Neural cell (in vitro differentiated cells): ENCODE measurements at regions not wholly inside any gene's neighbourhood (a gene's known extent, or its start where the extent isn't known, plus 50 kb on each side); places are given as distances from the start of the nearest gene placed in this dataset.

Source experiments
- H2AFZ ChIP-seq: fragments of 200-600, 300-800 bp; sonication (generic), shearing (Covaris generic); 2 replicates; pipeline ENCODE4 v1.6.0; 2014; ENCODE audit warnings: low read depth, mild to moderate bottlenecking, antibody characterized with exemption, low read length, moderate library complexity
- H3F3A ChIP-seq: fragments of 200-600 bp; shearing (Covaris generic); 2 replicates; pipeline ENCODE4 v1.6.1; 2016; ENCODE audit warnings: mild to moderate bottlenecking, moderate library complexity, mixed read lengths, antibody characterized with exemption, low read length; ENCODE audit not compliant: insufficient read depth, poor library complexity, severe bottlenecking
- H3K27ac ChIP-seq: fragments of 200-600, 300-800 bp; sonication (generic), shearing (Covaris generic); 2 replicates; pipeline ENCODE4 v1.5.1; 2014; ENCODE audit warnings: mild to moderate bottlenecking, low read length, moderate library complexity
- H3K27me3 ChIP-seq: fragments of 300-800, 200-600 bp; sonication (generic), shearing (Covaris generic); 2 replicates; pipeline ENCODE4 v1.6.0; 2014; ENCODE audit warnings: mild to moderate bottlenecking, low read depth, low read length, moderate library complexity; ENCODE audit not compliant: insufficient read depth
- H3K36me3 ChIP-seq: fragments of 300-800, 200-600 bp; sonication (generic), shearing (Covaris generic); 2 replicates; pipeline ENCODE4 v1.5.1; 2014; ENCODE audit warnings: mild to moderate bottlenecking, antibody characterized with exemption, low read length, moderate library complexity; ENCODE audit not compliant: insufficient read depth
- H3K4me2 ChIP-seq: fragments of 300-800, 200-600 bp; sonication (generic), shearing (Covaris generic); 2 replicates; pipeline ENCODE4 v1.6.0; 2014; ENCODE audit warnings: mild to moderate bottlenecking, low read length
- H3K4me3 ChIP-seq: fragments of 300-800, 200-600 bp; sonication (generic), shearing (Covaris generic); 2 replicates; pipeline ENCODE4 v1.5.1; 2014; ENCODE audit warnings: mild to moderate bottlenecking, low read length, moderate library complexity
- H3K79me2 ChIP-seq: fragments of 200-600 bp; shearing (Covaris generic); replicated peaks from 2 replicates; pipeline ENCODE4 v1.6.0; 2014; ENCODE audit warnings: mild to moderate bottlenecking, low read length, moderate library complexity; ENCODE audit not compliant: insufficient read depth
- H3K9ac ChIP-seq: fragments of 300-800, 200-600 bp; sonication (generic), shearing (Covaris generic); 2 replicates; pipeline ENCODE4 v1.6.1; 2016; ENCODE audit warnings: mild to moderate bottlenecking, low read length, mixed read lengths
- H3K9me2 ChIP-seq: fragments of 200-600 bp; shearing (Covaris generic); 2 replicates; pipeline ENCODE4 v1.6.1; 2016; ENCODE audit warnings: mild to moderate bottlenecking, low read length, mixed read lengths; ENCODE audit not compliant: insufficient read depth
- H3K9me3 ChIP-seq: fragments of 200-600, 300-800 bp; sonication (generic), shearing (Covaris generic); 2 replicates; pipeline ENCODE4 v1.6.1; 2016; ENCODE audit warnings: mild to moderate bottlenecking, mixed run types, low read length, moderate library complexity, mixed read lengths
- H4K20me1 ChIP-seq: fragments of 200-600 bp; shearing (Covaris generic); 2 replicates; pipeline ENCODE4 v1.6.1; 2016; ENCODE audit warnings: mild to moderate bottlenecking, mixed run types; ENCODE audit not compliant: insufficient read depth
- EP300 ChIP-seq: fragments of 450-650 bp; conservative IDR thresholded peaks from 2 replicates; pipeline ENCODE4 v1.6.1; 2014; ENCODE audit warnings: antibody characterized with exemption, mild to moderate bottlenecking, moderate library complexity; ENCODE audit not compliant: poor library complexity, severe bottlenecking
- EZH2 ChIP-seq: fragments of 200-600, 300-800 bp; shearing (Covaris generic), sonication (generic); IDR thresholded peaks from 2 replicates; pipeline ENCODE4 v1.6.1; 2014; ENCODE audit warnings: antibody characterized with exemption, low read length, borderline replicate concordance, mild to moderate bottlenecking; ENCODE audit not compliant: insufficient read depth, poor library complexity, severe bottlenecking
- MXI1 ChIP-seq: fragments of 450-650 bp; conservative IDR thresholded peaks from 2 replicates; pipeline ENCODE4 v1.6.1; 2014; ENCODE audit warnings: antibody characterized with exemption, mild to moderate bottlenecking; ENCODE audit not compliant: poor library complexity, severe bottlenecking
- POLR2AphosphoS5 ChIP-seq: IDR thresholded peaks from 2 replicates; pipeline ENCODE4 v1.6.1; 2012
- RAD21 ChIP-seq: fragments of 450-650 bp; conservative IDR thresholded peaks from 2 replicates; pipeline ENCODE4 v1.6.1; 2014; ENCODE audit warnings: antibody characterized with exemption, mild to moderate bottlenecking, moderate library complexity
- SMC3 ChIP-seq: fragments of 450-650 bp; conservative IDR thresholded peaks from 2 replicates; pipeline ENCODE4 v1.6.1; 2014; ENCODE audit warnings: antibody characterized with exemption, mild to moderate bottlenecking, moderate library complexity; ENCODE audit not compliant: poor library complexity
- TAF1 ChIP-seq: IDR thresholded peaks from 2 replicates; pipeline ENCODE4 v1.6.1; 2012; ENCODE audit warnings: low read depth
- TF ChIP-seq, protein P1 (sequence below): IDR thresholded peaks from 2 replicates; pipeline ENCODE4 v1.6.1; 2012; ENCODE audit warnings: borderline replicate concordance
- TF ChIP-seq, protein P2 (sequence below): fragments of 450-650 bp; IDR thresholded peaks from 2 replicates; pipeline ENCODE4 v1.5.1; 2014; ENCODE audit warnings: antibody characterized with exemption, mild to moderate bottlenecking, moderate library complexity; ENCODE audit not compliant: poor library complexity, severe bottlenecking

DNA sequence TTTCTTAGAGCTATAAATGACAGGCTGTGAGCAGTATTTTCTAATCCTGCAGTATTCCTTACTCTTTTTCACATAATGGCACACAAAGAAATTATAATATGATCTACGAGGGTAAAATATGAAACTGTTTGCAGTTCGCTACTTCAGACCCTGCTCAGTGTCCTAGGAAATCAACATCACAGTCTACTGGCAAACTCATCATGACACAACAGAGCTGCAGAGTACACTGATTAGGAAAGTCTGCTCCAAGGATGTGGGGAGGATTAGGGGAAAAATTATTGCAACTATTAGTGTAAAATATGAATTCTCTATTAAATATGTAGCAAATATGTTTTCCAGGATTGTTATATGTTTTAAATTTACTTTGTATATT, 149.2 kb upstream of the REG3G start:
- no peaks in the 10 kb centered on the region for H4K20me1 ChIP-seq
- no peak overlapping the region for H3K4me2 ChIP-seq
- H3K79me2 ChIP-seq: no peaks in the 10 kb centered on the region
- no peaks in the 10 kb centered on the region for H3F3A ChIP-seq
- H3K9me2 ChIP-seq: no peaks in the 10 kb centered on the region
- TF ChIP-seq, protein P1, sequence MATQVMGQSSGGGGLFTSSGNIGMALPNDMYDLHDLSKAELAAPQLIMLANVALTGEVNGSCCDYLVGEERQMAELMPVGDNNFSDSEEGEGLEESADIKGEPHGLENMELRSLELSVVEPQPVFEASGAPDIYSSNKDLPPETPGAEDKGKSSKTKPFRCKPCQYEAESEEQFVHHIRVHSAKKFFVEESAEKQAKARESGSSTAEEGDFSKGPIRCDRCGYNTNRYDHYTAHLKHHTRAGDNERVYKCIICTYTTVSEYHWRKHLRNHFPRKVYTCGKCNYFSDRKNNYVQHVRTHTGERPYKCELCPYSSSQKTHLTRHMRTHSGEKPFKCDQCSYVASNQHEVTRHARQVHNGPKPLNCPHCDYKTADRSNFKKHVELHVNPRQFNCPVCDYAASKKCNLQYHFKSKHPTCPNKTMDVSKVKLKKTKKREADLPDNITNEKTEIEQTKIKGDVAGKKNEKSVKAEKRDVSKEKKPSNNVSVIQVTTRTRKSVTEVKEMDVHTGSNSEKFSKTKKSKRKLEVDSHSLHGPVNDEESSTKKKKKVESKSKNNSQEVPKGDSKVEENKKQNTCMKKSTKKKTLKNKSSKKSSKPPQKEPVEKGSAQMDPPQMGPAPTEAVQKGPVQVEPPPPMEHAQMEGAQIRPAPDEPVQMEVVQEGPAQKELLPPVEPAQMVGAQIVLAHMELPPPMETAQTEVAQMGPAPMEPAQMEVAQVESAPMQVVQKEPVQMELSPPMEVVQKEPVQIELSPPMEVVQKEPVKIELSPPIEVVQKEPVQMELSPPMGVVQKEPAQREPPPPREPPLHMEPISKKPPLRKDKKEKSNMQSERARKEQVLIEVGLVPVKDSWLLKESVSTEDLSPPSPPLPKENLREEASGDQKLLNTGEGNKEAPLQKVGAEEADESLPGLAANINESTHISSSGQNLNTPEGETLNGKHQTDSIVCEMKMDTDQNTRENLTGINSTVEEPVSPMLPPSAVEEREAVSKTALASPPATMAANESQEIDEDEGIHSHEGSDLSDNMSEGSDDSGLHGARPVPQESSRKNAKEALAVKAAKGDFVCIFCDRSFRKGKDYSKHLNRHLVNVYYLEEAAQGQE: no peak
- TF ChIP-seq TAF1 (no peak), MXI1 (no peak), RAD21 (no peak), SMC3 (no peak), POLR2AphosphoS5 (no peak), EP300 (no peak)
- TF ChIP-seq, protein P2, sequence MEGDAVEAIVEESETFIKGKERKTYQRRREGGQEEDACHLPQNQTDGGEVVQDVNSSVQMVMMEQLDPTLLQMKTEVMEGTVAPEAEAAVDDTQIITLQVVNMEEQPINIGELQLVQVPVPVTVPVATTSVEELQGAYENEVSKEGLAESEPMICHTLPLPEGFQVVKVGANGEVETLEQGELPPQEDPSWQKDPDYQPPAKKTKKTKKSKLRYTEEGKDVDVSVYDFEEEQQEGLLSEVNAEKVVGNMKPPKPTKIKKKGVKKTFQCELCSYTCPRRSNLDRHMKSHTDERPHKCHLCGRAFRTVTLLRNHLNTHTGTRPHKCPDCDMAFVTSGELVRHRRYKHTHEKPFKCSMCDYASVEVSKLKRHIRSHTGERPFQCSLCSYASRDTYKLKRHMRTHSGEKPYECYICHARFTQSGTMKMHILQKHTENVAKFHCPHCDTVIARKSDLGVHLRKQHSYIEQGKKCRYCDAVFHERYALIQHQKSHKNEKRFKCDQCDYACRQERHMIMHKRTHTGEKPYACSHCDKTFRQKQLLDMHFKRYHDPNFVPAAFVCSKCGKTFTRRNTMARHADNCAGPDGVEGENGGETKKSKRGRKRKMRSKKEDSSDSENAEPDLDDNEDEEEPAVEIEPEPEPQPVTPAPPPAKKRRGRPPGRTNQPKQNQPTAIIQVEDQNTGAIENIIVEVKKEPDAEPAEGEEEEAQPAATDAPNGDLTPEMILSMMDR: no peak
- peaks cover 5% of the 10 kb centered on the region for H3K27me3 ChIP-seq
- no peak overlapping the region for H3K9ac ChIP-seq
- H2AFZ ChIP-seq: no peak overlapping the region
- no peak overlapping the region for H3K27ac ChIP-seq
- H3K36me3 ChIP-seq: no peaks in the 10 kb centered on the region
- H3K4me3 ChIP-seq: no peak overlapping the region
- no peaks in the 10 kb centered on the region for H3K9me3 ChIP-seq

DNA sequence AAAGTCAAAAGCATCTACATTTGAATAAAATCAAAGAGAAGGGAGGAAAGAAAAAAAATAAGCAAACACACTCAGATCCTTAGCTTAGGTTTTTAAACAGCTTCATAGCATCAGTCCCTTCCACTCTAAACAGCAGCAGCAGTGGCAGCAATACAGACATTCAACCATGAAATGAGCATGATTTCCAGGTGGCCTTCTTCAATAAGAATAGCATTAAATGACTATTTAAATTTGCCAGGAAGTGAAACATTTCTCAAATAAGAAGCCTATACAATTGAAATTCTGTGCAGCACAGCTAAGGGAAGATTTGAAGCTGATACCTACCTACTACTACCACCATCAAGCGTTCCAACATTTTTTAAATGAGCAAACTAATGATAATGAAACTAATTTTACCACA, 138.1 kb upstream of the REG3G start:
- no peaks in the 10 kb centered on the region for H3K27me3 ChIP-seq
- no peaks in the 10 kb centered on the region for H3K36me3 ChIP-seq
- no peaks in the 10 kb centered on the region for H4K20me1 ChIP-seq
- H3K79me2 ChIP-seq: no peaks in the 10 kb centered on the region
- H3K9me2 ChIP-seq: no peaks in the 10 kb centered on the region
- H2AFZ ChIP-seq: no peak overlapping the region
- TF ChIP-seq TAF1: no peak
- TF ChIP-seq MXI1: no peak
- no peaks in the 10 kb centered on the region for H3K9me3 ChIP-seq
- H3K9ac ChIP-seq: no peak overlapping the region
- no peak overlapping the region for H3K4me2 ChIP-seq
- no peak overlapping the region for H3K4me3 ChIP-seq
- H3K27ac ChIP-seq: no peak overlapping the region
- H3F3A ChIP-seq: no peaks in the 10 kb centered on the region

DNA sequence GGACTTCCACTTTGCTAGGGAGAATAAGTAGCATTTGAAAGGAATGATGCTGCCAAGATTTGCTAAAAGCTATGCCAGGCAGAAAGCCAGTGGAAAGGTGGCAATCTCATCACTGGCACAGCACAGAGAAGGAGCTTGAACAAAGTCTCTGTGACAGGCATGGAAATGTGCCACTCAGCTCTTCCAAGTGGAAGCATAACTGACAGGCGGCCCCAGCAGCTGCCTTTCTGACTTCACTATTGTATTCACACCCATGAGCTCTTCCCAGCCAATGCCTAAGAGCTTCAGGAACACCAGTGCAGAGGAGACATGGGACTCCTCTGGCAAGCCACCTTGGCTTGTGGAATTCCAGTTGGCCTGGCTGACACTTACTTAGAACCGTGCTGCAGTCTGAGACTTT, 134.6 kb upstream of the REG3G start:
- Histone ChIP-seq H3K27me3 (no peaks in the 10 kb centered on the region), H3F3A (no peaks in the 10 kb centered on the region), H3K9me2 (no peaks in the 10 kb centered on the region), H3K4me2 (no peak overlapping the region), H3K79me2 (no peaks in the 10 kb centered on the region), H3K36me3 (no peaks in the 10 kb centered on the region), H3K9me3 (no peaks in the 10 kb centered on the region), H3K27ac (no peak overlapping the region), H3K9ac (no peak overlapping the region), H4K20me1 (no peaks in the 10 kb centered on the region), H2AFZ (no peak overlapping the region), H3K4me3 (no peak overlapping the region)
- TF ChIP-seq EP300: no peak
- no peak for TF ChIP-seq POLR2AphosphoS5
- TF ChIP-seq EZH2: no peak
- TF ChIP-seq, protein P2: no peak
- TF ChIP-seq RAD21: no peak
- no peak for TF ChIP-seq TAF1
- TF ChIP-seq, protein P1: no peak
- TF ChIP-seq MXI1: no peak
- TF ChIP-seq SMC3: no peak
